Hematopoietic multipotent progenitor cell treated with erythropoietin and hydrocortisone succinate and interleukin-3 and kit ligand, for 4 days (in vitro differentiated cells): ENCODE measurements at regions not wholly inside any gene's neighbourhood (a gene's known extent, or its start where the extent isn't known, plus 50 kb on each side); places are given as distances from the start of the nearest gene placed in this dataset.
"Not testable (repeated sequence)": the region's sequence is repeated elsewhere in the genome, so short reads cannot be mapped to it uniquely, and the experiment has no call there.

ENCODE experiments used
- DNase-seq: peaks from one replicate; pipeline ENCODE4 v3.0.0-alpha.2; 2015

- DNase-seq, result no peak
Observed at GRCh38 chr2:166831930-166832329, 56.4 kb upstream of the XIRP2 start.

DNA sequence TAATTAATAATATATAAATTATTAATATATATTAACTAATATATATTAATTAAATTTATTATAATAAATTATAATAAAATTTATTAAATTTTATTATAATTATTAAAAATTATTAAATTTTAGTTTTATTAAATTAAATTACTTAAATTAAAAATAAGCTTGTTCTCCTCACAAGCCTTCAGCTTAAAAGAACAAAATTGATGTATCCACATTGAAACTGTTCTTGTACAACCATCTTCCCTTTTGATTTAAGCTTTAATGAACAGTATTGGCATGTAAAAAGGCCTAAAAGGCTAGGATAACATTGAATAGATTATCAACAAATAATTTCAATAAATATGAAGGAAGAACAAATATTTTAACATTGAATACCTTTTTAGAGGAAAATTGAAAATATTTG, 62.4 kb upstream of the XIRP2 start:
- DNase-seq, result no peak

DNA sequence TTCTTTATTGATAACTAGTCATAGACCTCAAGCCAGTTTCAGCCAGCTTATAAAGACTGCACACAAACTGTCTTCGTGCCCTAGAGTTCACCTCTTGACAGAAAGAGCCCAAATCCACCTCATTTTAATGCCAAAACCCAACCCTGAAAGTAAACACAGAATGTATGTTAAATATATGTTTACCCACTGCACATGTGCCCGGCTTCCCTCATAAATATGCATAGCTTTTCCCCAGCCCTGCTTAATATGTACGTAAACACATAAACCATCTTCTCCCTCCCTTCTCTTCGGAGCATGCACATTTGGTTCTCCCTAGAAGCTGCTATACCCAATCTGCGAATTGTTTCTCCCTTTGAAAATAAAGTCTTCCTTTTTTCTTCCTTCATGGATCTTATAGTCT, 73.9 kb upstream of the XIRP2 start:
- DNase-seq, result no peak

DNA sequence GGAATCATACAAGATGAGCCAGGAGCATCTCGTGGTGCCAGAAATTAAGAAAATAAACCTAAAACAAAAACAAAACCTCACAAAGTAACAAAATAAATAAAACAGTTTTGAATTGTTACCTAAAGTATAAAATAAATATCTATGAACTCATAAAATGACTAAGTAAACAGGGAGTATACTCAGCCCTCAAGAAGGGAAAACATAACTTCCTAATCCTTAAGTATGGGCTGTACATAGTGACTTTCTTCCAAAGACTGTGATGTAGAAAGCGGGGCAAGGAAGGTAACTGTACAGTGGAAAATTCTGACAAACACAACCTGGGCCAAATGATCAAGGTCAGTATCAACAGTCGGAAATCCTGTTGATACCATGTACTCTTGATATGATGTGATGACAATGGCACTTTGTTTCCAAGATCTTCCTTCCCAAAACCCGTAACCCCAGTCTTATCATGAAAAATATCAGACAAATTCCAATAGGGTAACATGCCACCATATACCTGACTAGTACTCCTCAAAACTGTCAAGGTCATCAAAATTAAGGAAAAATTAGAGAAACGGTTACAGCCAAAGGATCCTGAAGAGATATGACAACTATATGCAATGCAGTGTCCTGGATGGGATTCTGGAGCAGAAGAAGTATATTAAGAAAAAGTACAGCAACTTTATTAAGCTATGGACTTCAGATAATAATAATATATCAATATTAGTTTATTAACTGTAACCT, 76.0 kb upstream of the XIRP2 start:
- DNase-seq, result no peak

DNA sequence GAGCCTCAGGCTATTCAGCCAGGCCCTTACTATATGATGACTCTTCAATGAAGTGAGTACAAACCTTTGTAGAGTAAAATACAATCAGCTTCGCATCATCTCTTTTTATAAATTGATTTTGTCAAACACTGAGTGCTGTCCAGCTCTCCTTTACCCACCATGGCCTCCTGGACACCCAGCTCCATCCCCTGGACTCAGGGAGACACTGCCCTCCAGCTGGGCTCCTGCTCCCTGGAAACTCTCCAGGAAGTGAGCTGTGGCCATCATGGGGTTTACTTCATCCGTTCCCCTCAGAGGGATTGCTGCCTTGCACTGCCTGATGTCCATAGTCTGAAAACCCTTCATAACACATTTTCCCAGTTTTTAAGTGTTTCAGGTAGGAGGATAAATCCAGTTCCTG, 82.5 kb upstream of the XIRP2 start:
- no peak for DNase-seq

DNA sequence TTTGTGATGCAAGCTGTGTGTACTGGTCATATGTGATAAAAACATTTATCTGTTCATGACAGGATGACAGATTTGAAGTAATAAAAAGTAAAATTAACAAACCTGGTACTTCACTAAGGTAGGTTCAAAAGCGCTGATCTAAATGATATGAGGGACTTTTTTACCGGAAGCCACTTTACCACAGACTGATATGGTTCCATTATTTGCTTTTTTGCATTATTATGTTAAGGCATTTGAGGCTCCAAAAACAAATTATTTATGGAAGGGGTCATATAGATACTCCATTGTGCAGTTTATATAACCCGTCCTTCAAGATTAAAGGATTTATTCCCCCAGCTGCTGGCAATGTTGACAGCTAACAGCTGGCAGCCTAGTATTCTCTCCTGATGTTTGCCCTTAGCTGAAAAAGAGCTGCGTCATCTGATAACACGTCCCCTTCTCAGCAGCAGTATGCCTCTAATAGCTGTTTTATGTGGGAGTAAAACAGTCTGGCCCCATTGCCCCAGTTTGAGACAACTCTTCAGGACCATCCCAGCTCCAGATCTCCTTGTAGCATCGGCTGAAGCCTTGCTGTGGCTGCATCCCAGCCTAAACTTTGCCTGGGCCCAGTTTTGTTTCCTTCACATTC, 84.8 kb upstream of the XIRP2 start:
- peak; percentile 64 for DNase-seq

DNA sequence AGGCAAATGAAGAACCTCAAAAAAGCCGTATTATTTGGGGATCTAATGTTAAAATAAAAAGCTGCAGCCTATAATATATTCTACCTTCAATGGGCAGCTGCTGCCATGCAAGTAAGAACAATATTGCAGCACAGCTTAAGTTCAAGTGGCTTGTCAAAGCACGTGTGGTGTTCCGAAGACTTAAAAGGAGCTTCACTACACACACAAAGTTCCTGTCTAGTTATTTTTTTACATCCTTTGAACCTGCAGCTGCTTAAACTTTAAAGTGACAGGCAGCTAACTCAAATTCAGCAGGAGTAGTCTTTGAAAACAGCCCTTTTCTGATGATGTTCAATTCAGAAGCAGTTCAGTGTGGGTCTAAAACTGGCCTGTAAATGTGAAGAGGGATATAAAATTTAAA, 85.8 kb upstream of the XIRP2 start:
- no peak for DNase-seq

DNA sequence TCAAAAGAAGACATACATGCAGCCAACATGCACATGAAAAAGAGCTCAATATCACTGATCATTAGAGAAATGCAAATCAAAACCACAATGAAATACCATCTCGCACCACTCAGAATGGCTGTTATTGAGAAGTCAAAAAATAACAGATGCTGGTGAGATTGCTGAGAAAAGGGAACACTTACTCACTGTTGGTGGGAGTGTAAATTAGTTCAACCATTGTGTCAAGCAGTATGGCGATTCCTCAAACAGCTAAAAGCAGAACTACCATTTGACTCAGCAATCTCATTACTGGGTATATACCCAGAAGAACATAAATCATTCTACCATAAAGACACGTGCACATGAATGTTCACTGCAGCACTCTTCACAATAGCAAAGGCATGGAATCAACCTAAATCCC, 95.5 kb upstream of the XIRP2 start:
- peak; percentile 65 for DNase-seq

DNA sequence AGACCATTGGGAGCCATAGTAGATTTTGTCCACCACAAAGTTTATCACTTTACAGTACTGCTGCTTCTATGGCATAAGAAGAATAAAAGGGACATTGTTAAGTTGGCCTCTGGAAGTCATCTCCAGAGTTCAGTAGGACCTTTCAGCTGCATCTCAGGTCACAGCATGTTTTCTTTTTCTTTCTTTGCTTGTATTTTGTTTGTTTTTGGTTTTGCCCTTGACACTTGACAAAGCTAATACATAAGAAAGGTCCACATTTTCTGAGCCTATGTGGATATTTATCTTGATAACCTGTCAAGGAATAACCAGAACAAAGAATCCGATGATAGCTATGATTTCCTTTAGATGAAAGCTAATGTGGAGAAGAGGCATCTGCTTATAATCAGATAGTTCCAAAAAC, 101.6 kb upstream of the XIRP2 start:
- DNase-seq, result no peak

GRCh38 chr2:166784296-166784946, 103.9 kb upstream of the XIRP2 start:
- no peak for DNase-seq

GRCh38 chr2:166775176-166775575, 113.1 kb upstream of the XIRP2 start:
- no peak for DNase-seq

DNA sequence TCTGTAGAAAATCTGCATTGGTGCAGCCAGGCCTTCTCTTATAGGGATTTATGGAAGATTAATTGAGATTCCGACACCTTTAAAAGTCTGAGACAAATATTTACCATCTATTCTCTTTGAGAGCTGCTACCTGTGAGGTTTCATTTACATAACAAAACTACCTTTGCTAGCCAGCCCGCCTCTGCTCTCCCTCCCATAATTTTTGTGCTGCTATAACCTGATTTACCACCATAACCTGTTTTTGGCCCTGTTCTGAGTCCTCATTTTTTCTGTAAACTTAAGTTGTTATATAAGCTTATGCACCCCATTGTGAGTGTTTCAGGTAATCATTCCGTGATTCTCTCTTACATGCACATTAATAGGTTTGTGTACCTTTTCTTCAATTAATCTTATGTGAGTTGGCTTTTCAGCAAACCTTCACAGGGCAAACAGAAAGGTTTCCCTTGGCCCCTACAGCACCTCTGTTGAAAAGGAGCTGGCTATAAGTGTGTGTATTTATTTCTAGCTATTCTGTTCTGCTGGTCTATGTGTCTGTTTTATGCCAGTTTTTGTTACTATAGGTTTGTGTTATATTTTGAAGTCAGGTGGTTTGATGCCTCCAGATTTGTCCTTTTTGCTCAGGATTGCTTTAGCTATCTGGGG, 114.9 kb upstream of the XIRP2 start:
- DNase-seq, result no peak

- DNase-seq, result no peak
Observed at GRCh38 chr2:166768393-166769123, 119.7 kb upstream of the XIRP2 start.

- not testable (repeated sequence) for DNase-seq
Observed at GRCh38 chr2:166766769-166767322, 121.4 kb upstream of the XIRP2 start.

GRCh38 chr2:166766220-166766619, 122.1 kb upstream of the XIRP2 start:
- no peak for DNase-seq

DNA sequence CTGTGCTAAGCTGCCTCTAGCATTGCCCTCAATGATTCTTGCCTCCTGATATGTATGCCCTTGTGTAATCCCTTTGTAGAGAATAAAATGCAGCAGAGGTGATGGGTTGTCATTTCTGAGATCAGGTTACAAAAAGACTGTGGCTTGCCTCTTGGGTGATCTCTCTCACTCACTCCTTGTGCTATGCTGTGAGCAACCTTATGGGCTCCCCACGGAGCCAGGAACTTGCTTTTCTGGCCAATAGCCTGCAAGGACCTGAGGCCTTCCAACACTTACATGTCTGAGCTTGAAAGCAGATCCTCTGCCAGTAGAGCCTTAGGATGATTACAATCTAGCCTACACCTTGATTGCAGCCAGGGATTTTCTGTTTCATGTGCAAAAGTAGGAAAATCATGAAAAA, 123.1 kb upstream of the XIRP2 start:
- no peak for DNase-seq

- no peak for DNase-seq
Observed at GRCh38 chr2:166764702-166765101, 123.6 kb upstream of the XIRP2 start.

DNA sequence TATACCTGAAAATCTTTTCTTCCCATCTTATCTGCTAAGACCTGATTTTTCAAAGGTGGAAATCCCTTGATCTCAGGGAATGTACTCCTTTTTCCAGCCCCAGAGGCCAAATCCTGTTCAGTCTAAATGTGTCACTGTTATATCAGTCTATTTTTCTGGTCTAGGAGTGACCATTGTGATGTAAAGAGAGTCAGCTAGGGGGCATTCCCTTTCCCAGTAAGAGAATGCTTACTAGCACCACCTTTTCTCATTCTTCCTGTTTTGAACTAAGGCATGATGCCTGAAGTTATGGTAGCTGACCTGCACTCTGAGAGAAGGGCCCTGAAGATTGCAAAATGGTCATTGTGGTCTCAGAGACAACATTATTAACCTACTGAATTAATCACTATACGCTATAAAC, 124.1 kb upstream of the XIRP2 start:
- DNase-seq, result no peak

DNA sequence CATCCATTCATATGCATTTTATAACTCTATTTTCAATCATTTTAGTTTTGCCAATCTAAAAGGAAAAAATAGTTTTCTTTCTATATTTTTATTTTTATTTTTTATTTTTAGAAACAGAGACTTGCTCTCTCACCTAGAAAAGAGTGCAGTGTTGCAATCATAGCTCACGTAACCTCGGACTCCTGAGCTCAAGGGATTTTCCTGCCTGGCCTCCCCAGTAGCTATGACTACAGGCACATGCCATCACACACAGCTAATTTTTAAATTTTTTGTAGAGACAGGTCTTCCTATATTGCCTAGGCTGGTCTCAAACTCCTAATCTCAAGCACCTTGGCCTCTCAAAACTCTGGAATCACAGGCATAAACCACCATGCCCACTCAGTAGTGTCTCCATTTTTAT, 125.5 kb upstream of the XIRP2 start:
- no peak for DNase-seq

DNA sequence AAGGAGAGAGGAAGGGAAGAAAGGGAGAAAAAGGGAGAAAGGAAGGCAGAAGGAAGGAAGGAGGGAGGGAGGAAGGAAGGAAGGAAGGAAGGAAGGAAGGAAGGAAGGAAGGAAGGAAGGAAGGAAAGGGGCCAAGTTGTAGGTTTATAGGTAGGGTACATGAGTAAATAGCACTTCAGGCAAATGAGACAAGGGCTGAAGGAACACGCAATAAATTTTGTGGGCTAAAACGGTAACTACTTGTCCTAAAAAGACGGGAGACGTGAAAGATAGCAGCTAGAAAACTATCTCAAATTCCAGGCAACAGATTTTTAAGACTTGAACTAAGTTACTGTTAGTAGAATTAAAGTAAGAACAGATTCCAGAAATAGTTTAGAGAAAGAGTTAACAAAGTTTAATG, 129.3 kb upstream of the XIRP2 start:
- DNase-seq, result no peak

- DNase-seq, result no peak
Observed at GRCh38 chr2:166750624-166751023, 137.7 kb upstream of the XIRP2 start.

GRCh38 chr2:166744117-166744516, 144.2 kb upstream of the XIRP2 start:
- DNase-seq, result not testable (repeated sequence)

GRCh38 chr2:166743482-166743881, 144.8 kb upstream of the XIRP2 start:
- peak; percentile 1 for DNase-seq
